ENCODE measurements at regions not wholly inside any gene's neighbourhood (a gene's known extent, or its start where the extent isn't known, plus 50 kb on each side); places are given as distances from the start of the nearest gene placed in this dataset.
A peak's percentile ranks its signal among the peaks of the same experiment; 100 is the strongest.

DNA sequence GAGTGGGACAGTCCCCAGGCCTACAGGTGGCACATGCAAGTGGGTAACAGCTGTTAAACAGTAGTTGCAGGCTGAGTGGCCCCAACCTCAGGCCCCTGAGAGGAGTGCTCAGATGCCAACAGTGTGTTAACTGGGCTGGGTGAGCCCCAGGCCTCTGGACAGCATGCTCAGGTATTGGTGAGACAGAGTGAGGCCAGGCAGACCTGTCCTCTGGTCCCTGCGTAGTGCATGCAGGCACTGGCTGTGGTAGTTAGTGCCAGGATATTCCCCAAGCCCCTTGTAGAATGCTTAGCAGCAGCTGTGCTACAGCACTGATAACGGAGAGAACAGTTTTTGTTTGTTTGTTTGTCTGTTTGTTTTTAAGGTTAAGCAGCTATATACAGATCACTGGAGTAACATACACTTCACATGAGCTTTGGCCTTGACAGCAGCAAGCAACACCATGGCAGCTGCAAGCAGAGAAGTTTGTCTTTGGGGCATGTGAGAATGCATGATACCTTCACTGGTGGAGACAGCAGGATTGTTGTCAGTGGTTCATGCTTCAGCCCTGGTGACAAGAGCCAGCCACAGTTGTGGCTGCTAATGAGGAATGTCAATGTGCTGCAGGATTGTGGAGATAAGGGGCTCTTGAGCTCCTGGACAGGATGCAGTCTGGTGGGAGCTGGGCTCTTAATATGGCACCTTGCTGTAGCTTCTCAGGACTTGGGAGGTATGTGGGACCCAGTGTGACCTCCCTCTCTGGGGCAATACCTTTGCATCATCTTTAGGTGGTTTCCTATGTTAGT lies 614.4 kb downstream of the CDH11 start:
- no peak for DNase-seq (ENCODE audit: low read depth)
- no peak overlapping the region for H3K4me3 ChIP-seq (ENCODE audit: low read depth, low read length)
- TF ChIP-seq, protein P1, sequence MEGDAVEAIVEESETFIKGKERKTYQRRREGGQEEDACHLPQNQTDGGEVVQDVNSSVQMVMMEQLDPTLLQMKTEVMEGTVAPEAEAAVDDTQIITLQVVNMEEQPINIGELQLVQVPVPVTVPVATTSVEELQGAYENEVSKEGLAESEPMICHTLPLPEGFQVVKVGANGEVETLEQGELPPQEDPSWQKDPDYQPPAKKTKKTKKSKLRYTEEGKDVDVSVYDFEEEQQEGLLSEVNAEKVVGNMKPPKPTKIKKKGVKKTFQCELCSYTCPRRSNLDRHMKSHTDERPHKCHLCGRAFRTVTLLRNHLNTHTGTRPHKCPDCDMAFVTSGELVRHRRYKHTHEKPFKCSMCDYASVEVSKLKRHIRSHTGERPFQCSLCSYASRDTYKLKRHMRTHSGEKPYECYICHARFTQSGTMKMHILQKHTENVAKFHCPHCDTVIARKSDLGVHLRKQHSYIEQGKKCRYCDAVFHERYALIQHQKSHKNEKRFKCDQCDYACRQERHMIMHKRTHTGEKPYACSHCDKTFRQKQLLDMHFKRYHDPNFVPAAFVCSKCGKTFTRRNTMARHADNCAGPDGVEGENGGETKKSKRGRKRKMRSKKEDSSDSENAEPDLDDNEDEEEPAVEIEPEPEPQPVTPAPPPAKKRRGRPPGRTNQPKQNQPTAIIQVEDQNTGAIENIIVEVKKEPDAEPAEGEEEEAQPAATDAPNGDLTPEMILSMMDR (IDR thresholded peaks at IDR 0.05; ENCODE audit: insufficient read depth, low read depth, low read length): no peak

DNA sequence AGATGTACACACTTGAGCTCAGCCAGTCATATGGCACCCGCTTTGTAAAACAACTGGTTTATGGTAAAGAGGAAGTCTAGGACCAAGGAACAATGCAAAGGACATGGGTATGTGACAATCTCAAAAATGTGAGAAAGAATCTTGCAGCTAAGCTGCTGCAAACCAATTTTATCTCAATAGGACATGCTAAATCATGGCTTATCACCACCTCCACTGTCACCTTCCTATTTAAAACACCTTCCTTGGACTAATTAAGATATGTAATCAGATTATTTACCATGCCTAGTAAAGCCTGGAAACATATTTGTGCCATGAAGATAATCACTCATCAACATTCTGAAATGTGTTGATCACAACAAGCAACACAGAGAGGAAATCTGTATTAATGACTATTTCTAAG lies 622.7 kb downstream of the CDH11 start:
- DNase-seq (ENCODE audit: low read depth): no peak
- TF ChIP-seq, protein P1 (IDR thresholded peaks at IDR 0.05; ENCODE audit: insufficient read depth, low read depth, low read length): no peak
- H3K4me3 ChIP-seq (ENCODE audit: low read depth, low read length): no peak overlapping the region

DNA sequence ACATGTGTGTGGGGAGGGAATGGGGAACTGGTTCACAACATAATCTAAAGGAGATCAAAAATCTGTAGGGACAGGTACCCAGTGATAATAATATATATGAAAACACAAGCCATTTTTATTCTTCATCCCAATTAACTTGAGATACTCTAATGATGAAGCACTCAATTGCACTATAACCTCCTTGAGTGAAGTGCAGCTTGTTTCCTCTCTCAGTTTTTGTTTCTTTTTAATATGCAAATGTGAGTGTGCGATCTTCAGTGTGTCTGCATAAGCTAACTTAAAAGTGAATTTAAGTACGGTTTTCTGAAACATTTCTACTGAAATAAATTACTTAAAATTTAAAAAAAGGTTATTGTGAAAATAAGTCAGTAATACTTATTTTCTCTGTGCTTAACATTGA lies 623.5 kb downstream of the CDH11 start:
- TF ChIP-seq, protein P1 (IDR thresholded peaks at IDR 0.05; ENCODE audit: insufficient read depth, low read depth, low read length): no peak
- no peak overlapping the region for H3K4me3 ChIP-seq (ENCODE audit: low read depth, low read length)
- DNase-seq (ENCODE audit: low read depth): no peak

DNA sequence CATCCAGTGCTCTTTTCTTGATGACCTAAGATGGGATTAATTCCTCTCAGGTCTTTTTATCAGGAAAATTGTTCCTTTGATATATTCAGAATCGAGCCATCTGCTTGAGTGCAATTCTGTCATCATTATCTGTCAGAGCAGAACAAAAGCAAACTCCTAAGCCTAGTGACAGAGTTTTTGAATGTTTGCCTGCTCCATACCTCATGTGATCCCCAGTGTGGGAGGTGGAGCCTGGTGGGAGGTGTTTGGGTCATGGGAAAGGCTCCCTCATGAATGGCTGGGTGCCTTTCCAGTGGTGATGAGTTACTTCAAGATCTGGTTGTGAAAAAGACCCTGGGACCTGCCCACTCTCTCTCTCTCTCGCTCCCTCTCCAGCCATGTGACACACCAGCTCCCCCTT lies 628.2 kb downstream of the CDH11 start:
- no peak for DNase-seq (ENCODE audit: low read depth)
- TF ChIP-seq, protein P1 (IDR thresholded peaks at IDR 0.05; ENCODE audit: insufficient read depth, low read depth, low read length): no peak
- H3K4me3 ChIP-seq (ENCODE audit: low read depth, low read length): no peak overlapping the region

DNA sequence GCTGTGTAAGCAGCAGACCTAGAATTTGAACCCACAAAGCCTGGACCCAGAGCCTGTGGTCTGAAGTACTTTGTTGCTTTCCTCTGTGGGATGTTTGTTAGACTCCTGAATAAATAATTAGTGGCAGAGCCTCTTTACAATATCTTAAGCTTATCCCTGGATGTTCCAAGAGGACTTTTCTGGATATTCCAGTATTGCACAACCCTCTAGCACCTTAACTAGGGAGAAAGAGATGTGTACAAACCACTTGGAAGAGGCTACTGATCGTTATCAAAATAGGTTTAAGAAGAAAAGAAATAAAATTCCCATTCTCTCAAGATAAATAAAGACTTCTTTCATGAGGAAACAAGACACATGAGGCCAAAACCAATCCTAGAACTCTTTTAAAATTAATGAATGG lies 632.4 kb downstream of the CDH11 start:
- DNase-seq (ENCODE audit: low read depth): peak; percentile 18
- no peak overlapping the region for H3K4me3 ChIP-seq (ENCODE audit: low read depth, low read length)
- TF ChIP-seq, protein P1 (IDR thresholded peaks at IDR 0.05; ENCODE audit: insufficient read depth, low read depth, low read length): no peak

DNA sequence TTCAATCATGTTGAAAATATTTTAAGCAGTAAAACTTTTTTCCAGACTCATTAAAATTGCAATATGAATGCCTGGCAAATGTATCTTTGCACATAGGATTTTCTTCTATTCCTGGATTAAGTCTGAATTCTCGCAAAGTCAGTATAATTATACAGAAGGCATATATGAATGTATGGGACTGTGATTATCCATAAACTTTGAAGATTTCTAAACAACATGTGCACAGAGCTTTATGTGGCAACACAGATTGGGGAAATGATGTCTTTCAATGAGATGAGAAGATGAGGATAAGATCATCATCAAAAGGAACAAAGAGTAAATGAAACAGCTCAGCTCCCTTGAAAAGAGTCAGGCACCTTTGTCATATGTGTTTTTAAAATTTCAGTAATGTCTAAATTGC lies 635.3 kb downstream of the CDH11 start:
- DNase-seq (ENCODE audit: low read depth): no peak
- H3K4me3 ChIP-seq (ENCODE audit: low read depth, low read length): no peak overlapping the region
- TF ChIP-seq, protein P1 (IDR thresholded peaks at IDR 0.05; ENCODE audit: insufficient read depth, low read depth, low read length): no peak

DNA sequence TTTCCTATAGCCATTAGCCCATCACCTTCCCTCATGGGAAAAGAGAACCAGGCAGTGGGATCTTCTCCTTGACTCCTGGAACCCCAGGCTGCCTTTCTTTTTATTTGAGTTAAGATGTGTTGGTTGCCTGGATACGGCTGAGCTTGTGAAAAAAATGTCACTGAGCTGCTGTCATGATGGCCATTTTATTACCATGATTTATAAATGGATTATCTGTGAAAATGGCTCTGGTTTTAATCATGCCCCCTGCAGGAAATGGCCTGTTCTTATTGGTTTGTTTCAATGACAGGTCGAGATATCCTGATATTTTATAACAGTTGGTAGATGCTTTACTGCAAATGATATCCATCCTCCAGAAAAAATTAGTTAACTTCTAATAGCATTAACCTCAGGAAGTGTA lies 640.4 kb downstream of the CDH11 start:
- H3K4me3 ChIP-seq (ENCODE audit: low read depth, low read length): no peak overlapping the region
- TF ChIP-seq, protein P1 (IDR thresholded peaks at IDR 0.05; ENCODE audit: insufficient read depth, low read depth, low read length): no peak
- DNase-seq (ENCODE audit: low read depth): no peak

All from fibroblast of villous mesenchyme (primary cell).